ENCODE measurements at regions not wholly inside any gene's neighbourhood (a gene's known extent, or its start where the extent isn't known, plus 50 kb on each side); places are given as distances from the start of the nearest gene placed in this dataset.

DNA sequence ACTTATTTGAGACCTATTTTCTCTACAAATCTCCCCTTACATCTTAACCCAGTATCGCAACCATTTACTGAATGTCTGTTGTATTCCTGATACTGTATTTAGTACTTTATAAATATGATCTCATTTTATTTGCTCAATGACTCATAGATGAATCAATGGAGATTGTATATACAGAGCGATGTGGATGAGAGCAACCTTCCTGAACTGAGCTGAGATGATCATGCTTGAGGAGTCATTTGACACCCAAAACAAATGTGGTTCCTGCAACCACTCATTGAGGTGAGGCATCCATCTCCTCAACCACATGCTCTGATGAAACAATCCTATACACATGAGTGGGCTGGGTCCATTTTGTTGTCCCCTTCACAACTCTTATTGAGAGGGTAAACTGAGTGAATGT lies 250.0 kb downstream of the CDC14C start:
- no TSS peak for BruUV-seq (replicated peaks)
- CTCF ChIA-PET, result no interaction called here

More for the DNA sequence above, 250.0 kb downstream of the CDC14C start:
- H3K27me3 ChIP-seq (ENCODE audit: control insufficient read depth, insufficient read depth, low read length), result no peaks in the 10 kb centered on the region
- dilution Hi-C loops (cut with HindIII; ENCODE audit: low sequenced_read_pairs, unreplicated experiment), result no loop called here
- no peaks in the 10 kb centered on the region for H3K9me1 ChIP-seq (ENCODE audit: insufficient read depth, low read length)
- no peak overlapping the region for H2BK15ac ChIP-seq (ENCODE audit: low read depth, low read length)
- H4K20me1 ChIP-seq (ENCODE audit: insufficient read depth, low read length), result no peaks in the 10 kb centered on the region
- TF ChIP-seq MAFK (IDR thresholded peaks at IDR 0.05; ENCODE audit: low read depth, low read length), result no peak
- TF ChIP-seq USF2 (IDR thresholded peaks at IDR 0.05; ENCODE audit: low read depth, low read length), result no peak
- no peak for TF ChIP-seq SMC3 (IDR thresholded peaks at IDR 0.05; ENCODE audit: low read depth, low read length)
- no peak for TF ChIP-seq POLR2A (IDR thresholded peaks at IDR 0.05; ENCODE audit: low read depth, low read length)
- TF ChIP-seq NFE2L2 (IDR thresholded peaks at IDR 0.05; ENCODE audit: low read depth, low read length), result no peak
- TF ChIP-seq RCOR1 (IDR thresholded peaks at IDR 0.05; ENCODE audit: insufficient replicate concordance, low read length), result no peak
- no peak for TF ChIP-seq CTCF (conservative IDR thresholded peaks at IDR 0.05; ENCODE audit: low read depth, low read length)
- TF ChIP-seq CEBPB (IDR thresholded peaks at IDR 0.05; ENCODE audit: low read depth, low read length), result no peak
- no peak for TF ChIP-seq RAD21 (IDR thresholded peaks at IDR 0.05; ENCODE audit: low read length)
- no peak for TF ChIP-seq CHD1 (IDR thresholded peaks at IDR 0.05; ENCODE audit: low read depth, low read length)
- TF ChIP-seq FOS (IDR thresholded peaks at IDR 0.05; ENCODE audit: low read depth, low read length), result no peak
- no peak for TF ChIP-seq ELK1 (IDR thresholded peaks at IDR 0.05; ENCODE audit: borderline replicate concordance, low read depth, low read length)
- no peak for TF ChIP-seq BHLHE40 (IDR thresholded peaks at IDR 0.05; ENCODE audit: low read depth, low read length)
- no peak for TF ChIP-seq MXI1 (IDR thresholded peaks at IDR 0.05; ENCODE audit: borderline replicate concordance, low read depth, low read length)
- TF ChIP-seq RFX5 (IDR thresholded peaks at IDR 0.05; ENCODE audit: low read depth, low read length), result no peak
- TF ChIP-seq MAZ (IDR thresholded peaks at IDR 0.05; ENCODE audit: borderline replicate concordance, low read depth, low read length), result no peak
- H4K91ac ChIP-seq (ENCODE audit: insufficient read depth, low read depth, low read length), result no peak overlapping the region
- no peak overlapping the region for H4K8ac ChIP-seq (ENCODE audit: low read depth in 2 of 2, low read length in 2 of 2)
- no peak overlapping the region for H4K5ac ChIP-seq (ENCODE audit: low read depth, low read length)
- no peak overlapping the region for H2BK5ac ChIP-seq (ENCODE audit: low read depth, low read length, poor library complexity, severe bottlenecking)
- no peaks in the 10 kb centered on the region for H3K79me1 ChIP-seq (ENCODE audit: low read depth in 1 of 2, low read length in 2 of 2)
- intact Hi-C loops (cut with micrococcal nuclease), result no loop called here
- WGBS, 2 experiments (ENCODE audit: extremely low coverage in 2 of 2, insufficient read length in 1 of 2), result no CpG with 5 or more reads among the region's 2 CpGs
- POLR2A ChIA-PET (ENCODE audit: unreplicated experiment), result no interaction called here
- DNase-seq, result no peak
- no peak overlapping the region for H3K23ac ChIP-seq (ENCODE audit: low read depth, low read length)
- no peaks in the 10 kb centered on the region for H3K36me3 ChIP-seq (ENCODE audit: control insufficient read depth, insufficient read depth, low read length)
- no peak overlapping the region for H3K4ac ChIP-seq (ENCODE audit: low read depth, low read length)
- no peak overlapping the region for H3K56ac ChIP-seq (ENCODE audit: extremely low read depth, insufficient read depth, low read length)
- H3K14ac ChIP-seq (replicated peaks; ENCODE audit: low read depth, low read length), result no peak overlapping the region
- in situ Hi-C loops (cut with MboI; ENCODE audit: low sequenced_read_pairs), result no loop called here
- no peak overlapping the region for H2AFZ ChIP-seq (replicated peaks; ENCODE audit: low read length, poor library complexity)
- no peak overlapping the region for H3K9ac ChIP-seq (ENCODE audit: low read depth, low read length)
- no peak for ATAC-seq (ENCODE audit: low read depth)
- no peak overlapping the region for H2AK9ac ChIP-seq (replicated peaks; ENCODE audit: low read depth, low read length, poor library complexity)
- no peak overlapping the region for H3K4me2 ChIP-seq (ENCODE audit: low read depth, low read length)
- no peak overlapping the region for H3K27ac ChIP-seq (ENCODE audit: insufficient read depth, low read length)
- H2BK20ac ChIP-seq (ENCODE audit: low read depth, low read length), result no peak overlapping the region
- no peak overlapping the region for H2BK120ac ChIP-seq (ENCODE audit: low read depth, low read length)
- H3K4me3 ChIP-seq (ENCODE audit: insufficient read depth, low read depth, low read length), result no peak overlapping the region
- H2AK5ac ChIP-seq (ENCODE audit: low read depth, low read length), result no peak overlapping the region
- H3K4me1 ChIP-seq (ENCODE audit: control insufficient read depth, insufficient read depth, low read length), result no peaks in the 10 kb centered on the region
- 0 out of 2 replicates have a peak, but pooled peaks cover 1% of the 10 kb centered on the region for H3K9me3 ChIP-seq (ENCODE audit: control insufficient read depth, insufficient read depth, low read length)
- no peak overlapping the region for H3K18ac ChIP-seq (ENCODE audit: low read depth, low read length)

All from IMR-90 (cell line).